ENCODE measurements at regions not wholly inside any gene's neighbourhood (a gene's known extent, or its start where the extent isn't known, plus 50 kb on each side); places are given as distances from the start of the nearest gene placed in this dataset.

DNA sequence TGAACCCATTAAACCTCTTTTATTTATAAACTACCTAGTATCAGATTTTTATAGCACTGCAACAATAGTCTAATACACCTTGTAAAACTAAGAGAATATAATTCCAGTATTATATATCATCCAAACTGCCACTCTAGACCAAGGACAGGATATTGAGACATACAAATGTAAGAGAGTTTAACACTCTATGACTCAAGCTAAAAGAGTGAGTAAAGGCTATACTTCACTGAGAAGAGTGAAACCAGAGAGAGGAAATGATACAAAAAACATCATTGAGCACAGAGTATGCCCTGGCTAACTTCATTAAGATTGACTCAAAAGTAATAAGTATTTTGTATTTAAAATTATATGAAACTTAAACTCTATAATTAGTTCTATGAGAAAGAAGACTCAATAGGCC, 1951.9 kb upstream of the SEL1L start:
- no peak for TF ChIP-seq POLR2A (IDR thresholded peaks at IDR 0.05)
- TF ChIP-seq, protein P1, sequence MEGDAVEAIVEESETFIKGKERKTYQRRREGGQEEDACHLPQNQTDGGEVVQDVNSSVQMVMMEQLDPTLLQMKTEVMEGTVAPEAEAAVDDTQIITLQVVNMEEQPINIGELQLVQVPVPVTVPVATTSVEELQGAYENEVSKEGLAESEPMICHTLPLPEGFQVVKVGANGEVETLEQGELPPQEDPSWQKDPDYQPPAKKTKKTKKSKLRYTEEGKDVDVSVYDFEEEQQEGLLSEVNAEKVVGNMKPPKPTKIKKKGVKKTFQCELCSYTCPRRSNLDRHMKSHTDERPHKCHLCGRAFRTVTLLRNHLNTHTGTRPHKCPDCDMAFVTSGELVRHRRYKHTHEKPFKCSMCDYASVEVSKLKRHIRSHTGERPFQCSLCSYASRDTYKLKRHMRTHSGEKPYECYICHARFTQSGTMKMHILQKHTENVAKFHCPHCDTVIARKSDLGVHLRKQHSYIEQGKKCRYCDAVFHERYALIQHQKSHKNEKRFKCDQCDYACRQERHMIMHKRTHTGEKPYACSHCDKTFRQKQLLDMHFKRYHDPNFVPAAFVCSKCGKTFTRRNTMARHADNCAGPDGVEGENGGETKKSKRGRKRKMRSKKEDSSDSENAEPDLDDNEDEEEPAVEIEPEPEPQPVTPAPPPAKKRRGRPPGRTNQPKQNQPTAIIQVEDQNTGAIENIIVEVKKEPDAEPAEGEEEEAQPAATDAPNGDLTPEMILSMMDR (IDR thresholded peaks at IDR 0.05), result no peak
